ENCODE measurements at regions not wholly inside any gene's neighbourhood (a gene's known extent, or its start where the extent isn't known, plus 50 kb on each side); places are given as distances from the start of the nearest gene placed in this dataset.

DNA sequence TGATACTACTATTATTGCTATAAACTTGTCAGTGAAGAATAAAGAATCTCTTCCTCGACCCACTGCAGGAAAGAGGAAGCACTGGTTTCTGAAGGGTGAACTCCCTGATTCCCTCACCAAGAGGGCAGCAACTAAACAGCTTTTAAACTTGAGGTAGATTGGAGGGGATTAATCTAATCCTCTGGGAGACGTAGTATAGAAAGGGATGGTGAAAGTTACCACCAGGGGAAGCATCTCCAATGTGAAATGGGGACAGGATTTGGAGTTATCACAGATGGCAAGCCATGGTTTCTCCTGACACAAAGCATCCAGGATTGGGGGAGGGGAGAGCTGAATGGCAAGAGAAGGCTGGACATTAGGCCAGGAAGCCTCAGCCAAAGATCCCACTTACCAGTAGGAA is 62.7 kb upstream of the PTPN13 start:
- Histone ChIP-seq H3K4me3 (ENCODE audit: low read depth, low read length) (no peak overlapping the region), H3K27ac (ENCODE audit: insufficient read depth, low read length, poor library complexity, severe bottlenecking) (no peak overlapping the region), H3K27me3 (ENCODE audit: control insufficient read depth, insufficient read depth, low read length) (no peaks in the 10 kb centered on the region), H3K4me1 (ENCODE audit: control insufficient read depth, insufficient read depth, low read length, poor library complexity, severe bottlenecking) (no peaks in the 10 kb centered on the region), H3K9me3 (ENCODE audit: control insufficient read depth in 2 of 2, low read length in 2 of 2) (no peaks in the 10 kb centered on the region), H3K36me3 (ENCODE audit: control insufficient read depth, insufficient read depth, low read length) (no peaks in the 10 kb centered on the region)
- DNase-seq (no peak), ATAC-seq (ENCODE audit: low read depth in 2 of 2) (no peak)
- Mint-ChIP-seq H3K4me1 (no peaks in the 10 kb centered on the region), H3K36me3 (no peaks in the 10 kb centered on the region), H3K9me3 (peaks cover 0 to 2% (median 0%) of the 10 kb centered on the region in 7 donors), H3K27ac (no peak overlapping the region), H3K27me3 (no peaks in the 10 kb centered on the region), H3K4me3 (no peak overlapping the region)

GRCh38 chr4:86532851-86533250 is 61.3 kb upstream of the PTPN13 start:
- no peak for DNase-seq
- H3K27me3 Mint-ChIP-seq, result peaks cover 5% of the 10 kb centered on the region
- no peak overlapping the region for H3K4me3 Mint-ChIP-seq
- H3K27ac Mint-ChIP-seq, result no peak overlapping the region
- Histone ChIP-seq H3K27ac (ENCODE audit: insufficient read depth, low read length, poor library complexity, severe bottlenecking) (no peak overlapping the region), H3K36me3 (ENCODE audit: control insufficient read depth, insufficient read depth, low read length) (no peaks in the 10 kb centered on the region), H3K9me3 (ENCODE audit: control insufficient read depth in 2 of 2, low read length in 2 of 2) (no peaks in the 10 kb centered on the region), H3K4me1 (ENCODE audit: control insufficient read depth, insufficient read depth, low read length, poor library complexity, severe bottlenecking) (no peaks in the 10 kb centered on the region), H3K27me3 (ENCODE audit: control insufficient read depth, insufficient read depth, low read length) (no peaks in the 10 kb centered on the region), H3K4me3 (ENCODE audit: low read depth, low read length) (no peak overlapping the region)
- no peak for ATAC-seq (ENCODE audit: low read depth in 2 of 2)
- no peaks in the 10 kb centered on the region for H3K4me1 Mint-ChIP-seq
- H3K9me3 Mint-ChIP-seq, result peaks cover 0 to 3% (median 0%) of the 10 kb centered on the region in 7 donors
- H3K36me3 Mint-ChIP-seq, result no peaks in the 10 kb centered on the region

DNA sequence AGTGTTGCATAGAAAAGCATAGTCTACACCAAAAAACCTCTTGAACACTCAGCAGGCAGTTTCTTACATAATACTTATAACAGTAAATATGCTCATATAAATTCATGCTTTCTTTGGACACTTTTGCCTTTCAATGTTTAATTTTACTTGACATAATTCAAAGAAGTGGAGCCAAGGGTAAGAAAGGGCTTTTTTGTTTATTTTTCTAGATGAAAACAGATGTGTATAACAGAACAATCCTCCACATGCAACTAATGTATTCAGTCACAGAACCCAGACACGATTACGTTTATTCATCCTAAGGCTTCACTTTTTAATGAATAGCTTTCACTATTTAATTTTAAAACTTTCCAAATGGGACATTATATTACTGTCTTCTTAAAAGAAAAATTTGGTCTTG is 58.0 kb upstream of the PTPN13 start:
- Mint-ChIP-seq H3K4me3 (no peak overlapping the region), H3K27ac (no peak overlapping the region), H3K9me3 (peaks cover 0 to 1% (median 0%) of the 10 kb centered on the region in 7 donors), H3K27me3 (peaks cover 5% of the 10 kb centered on the region), H3K36me3 (no peaks in the 10 kb centered on the region), H3K4me1 (no peaks in the 10 kb centered on the region)
- no peak overlapping the region for H3K27ac ChIP-seq (ENCODE audit: insufficient read depth, low read length, poor library complexity, severe bottlenecking)
- no peaks in the 10 kb centered on the region for H3K4me1 ChIP-seq (ENCODE audit: control insufficient read depth, insufficient read depth, low read length, poor library complexity, severe bottlenecking)
- no peaks in the 10 kb centered on the region for H3K9me3 ChIP-seq (ENCODE audit: control insufficient read depth in 2 of 2, low read length in 2 of 2)
- ATAC-seq (ENCODE audit: low read depth in 2 of 2), result no peak
- no peak for DNase-seq
- H3K36me3 ChIP-seq (ENCODE audit: control insufficient read depth, insufficient read depth, low read length), result no peaks in the 10 kb centered on the region
- H3K27me3 ChIP-seq (ENCODE audit: control insufficient read depth, insufficient read depth, low read length), result no peaks in the 10 kb centered on the region
- H3K4me3 ChIP-seq (ENCODE audit: low read depth, low read length), result no peak overlapping the region

GRCh38 chr4:86542319-86543027 is 51.6 kb upstream of the PTPN13 start:
- ATAC-seq (ENCODE audit: low read depth in 2 of 2), result no peak
- Mint-ChIP-seq H3K27ac (no peak overlapping the region), H3K4me3 (no peak overlapping the region)

DNA sequence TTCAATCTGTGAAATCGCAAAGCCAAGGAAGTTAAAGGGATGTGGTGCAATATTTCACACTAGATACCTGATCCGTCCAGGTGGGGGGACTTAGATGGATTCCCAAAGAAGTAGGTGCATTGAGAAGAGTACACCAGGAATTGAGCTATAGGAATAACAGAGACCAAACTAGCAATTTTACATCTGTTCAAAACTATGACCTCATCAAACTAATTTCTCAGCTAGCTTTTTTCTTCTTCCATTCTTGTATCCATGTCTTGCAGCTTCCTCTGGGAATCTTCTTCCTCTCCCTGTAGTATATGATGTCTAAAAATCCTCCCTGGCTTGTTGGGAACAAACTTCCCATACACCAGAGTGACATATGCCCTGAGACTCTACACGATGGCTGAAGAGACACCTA is 51.0 kb upstream of the PTPN13 start:
- Mint-ChIP-seq H3K4me3 (no peak overlapping the region), H3K36me3 (no peaks in the 10 kb centered on the region), H3K27ac (no peak overlapping the region), H3K4me1 (peaks cover 4 to 17% (median 11%) of the 10 kb centered on the region in 4 donors), H3K27me3 (peaks cover 4% of the 10 kb centered on the region), H3K9me3 (peaks cover 0 to 5% (median 1%) of the 10 kb centered on the region in 7 donors)
- no peak overlapping the region for H3K27ac ChIP-seq (ENCODE audit: insufficient read depth, low read length, poor library complexity, severe bottlenecking)
- DNase-seq (no peak), ATAC-seq (ENCODE audit: low read depth in 2 of 2) (no peak)
- H3K4me3 ChIP-seq (ENCODE audit: low read depth, low read length), result no peak overlapping the region
- no peaks in the 10 kb centered on the region for H3K4me1 ChIP-seq (ENCODE audit: control insufficient read depth, insufficient read depth, low read length, poor library complexity, severe bottlenecking)
- no peaks in the 10 kb centered on the region for H3K27me3 ChIP-seq (ENCODE audit: control insufficient read depth, insufficient read depth, low read length)
- no peaks in the 10 kb centered on the region for H3K9me3 ChIP-seq (ENCODE audit: control insufficient read depth in 2 of 2, low read length in 2 of 2)
- H3K36me3 ChIP-seq (ENCODE audit: control insufficient read depth, insufficient read depth, low read length), result no peaks in the 10 kb centered on the region

More at GRCh38 chr4:86542319-86543027, 51.6 kb upstream of the PTPN13 start:
- Histone ChIP-seq H3K9me3 (ENCODE audit: control insufficient read depth in 2 of 2, low read length in 2 of 2) (no peaks in the 10 kb centered on the region), H3K36me3 (ENCODE audit: control insufficient read depth, insufficient read depth, low read length) (no peaks in the 10 kb centered on the region), H3K4me3 (ENCODE audit: low read depth, low read length) (no peak overlapping the region), H3K27ac (ENCODE audit: insufficient read depth, low read length, poor library complexity, severe bottlenecking) (no peak overlapping the region), H3K4me1 (ENCODE audit: control insufficient read depth, insufficient read depth, low read length, poor library complexity, severe bottlenecking) (no peaks in the 10 kb centered on the region), H3K27me3 (ENCODE audit: control insufficient read depth, insufficient read depth, low read length) (no peaks in the 10 kb centered on the region)
- H3K9me3 Mint-ChIP-seq, result peaks cover 0 to 5% (median 1%) of the 10 kb centered on the region in 7 donors
- H3K4me1 Mint-ChIP-seq, result peaks cover 4 to 17% (median 11%) of the 10 kb centered on the region in 4 donors
- no peak for DNase-seq
- no peaks in the 10 kb centered on the region for H3K36me3 Mint-ChIP-seq
- peaks cover 4% of the 10 kb centered on the region for H3K27me3 Mint-ChIP-seq

DNA sequence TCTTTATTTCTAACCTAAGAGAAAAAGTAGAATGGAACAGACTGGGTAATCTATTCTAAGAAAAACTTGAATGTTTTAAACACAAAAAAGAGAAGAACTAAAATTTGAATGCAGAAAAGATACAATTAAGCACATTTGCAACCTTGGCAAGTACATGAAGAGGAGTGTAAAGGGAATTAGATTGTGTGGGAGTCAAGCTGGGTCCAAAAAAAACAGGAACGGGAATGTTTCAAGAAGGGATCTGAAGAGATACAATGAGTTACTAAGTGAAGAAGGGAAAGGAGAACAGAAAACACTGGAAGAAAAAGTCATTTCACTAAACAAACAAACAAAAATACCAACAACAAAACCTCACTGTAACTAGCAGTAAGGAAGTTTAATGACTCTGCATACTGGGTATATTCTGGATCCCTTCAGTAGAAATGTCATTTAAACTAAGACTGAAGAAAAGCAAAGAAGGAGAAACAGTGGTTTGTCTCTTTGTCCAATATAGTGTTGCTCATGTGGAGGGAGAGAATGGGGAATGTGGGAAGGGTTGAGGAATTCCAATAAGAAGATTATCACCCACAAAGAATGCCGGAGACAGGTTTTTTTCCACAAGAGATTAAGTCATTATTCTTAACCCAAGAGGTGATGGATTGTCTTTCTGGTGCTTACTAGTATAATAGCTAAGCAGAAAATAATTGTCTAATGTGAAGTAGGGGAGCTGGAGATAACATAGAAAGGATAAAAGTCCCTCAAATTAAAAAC is 50.4 kb upstream of the PTPN13 start:
- Histone ChIP-seq H3K4me1 (ENCODE audit: control insufficient read depth, insufficient read depth, low read length, poor library complexity, severe bottlenecking) (no peaks in the 10 kb centered on the region), H3K4me3 (ENCODE audit: low read depth, low read length) (no peak overlapping the region), H3K27me3 (ENCODE audit: control insufficient read depth, insufficient read depth, low read length) (no peaks in the 10 kb centered on the region), H3K27ac (ENCODE audit: insufficient read depth, low read length, poor library complexity, severe bottlenecking) (no peak overlapping the region), H3K36me3 (ENCODE audit: control insufficient read depth, insufficient read depth, low read length) (no peaks in the 10 kb centered on the region), H3K9me3 (ENCODE audit: control insufficient read depth in 2 of 2, low read length in 2 of 2) (no peaks in the 10 kb centered on the region)
- Mint-ChIP-seq H3K27me3 (peaks cover 4% of the 10 kb centered on the region), H3K36me3 (no peaks in the 10 kb centered on the region), H3K9me3 (peaks cover 0 to 5% (median 1%) of the 10 kb centered on the region in 7 donors), H3K4me3 (no peak overlapping the region), H3K4me1 (peaks cover 4 to 17% (median 11%) of the 10 kb centered on the region in 4 donors), H3K27ac (peak overlapping the region in 1 of 3 donors; percentile 60)
- ATAC-seq (ENCODE audit: low read depth in 2 of 2), result no peak
- DNase-seq, result no peak

DNA sequence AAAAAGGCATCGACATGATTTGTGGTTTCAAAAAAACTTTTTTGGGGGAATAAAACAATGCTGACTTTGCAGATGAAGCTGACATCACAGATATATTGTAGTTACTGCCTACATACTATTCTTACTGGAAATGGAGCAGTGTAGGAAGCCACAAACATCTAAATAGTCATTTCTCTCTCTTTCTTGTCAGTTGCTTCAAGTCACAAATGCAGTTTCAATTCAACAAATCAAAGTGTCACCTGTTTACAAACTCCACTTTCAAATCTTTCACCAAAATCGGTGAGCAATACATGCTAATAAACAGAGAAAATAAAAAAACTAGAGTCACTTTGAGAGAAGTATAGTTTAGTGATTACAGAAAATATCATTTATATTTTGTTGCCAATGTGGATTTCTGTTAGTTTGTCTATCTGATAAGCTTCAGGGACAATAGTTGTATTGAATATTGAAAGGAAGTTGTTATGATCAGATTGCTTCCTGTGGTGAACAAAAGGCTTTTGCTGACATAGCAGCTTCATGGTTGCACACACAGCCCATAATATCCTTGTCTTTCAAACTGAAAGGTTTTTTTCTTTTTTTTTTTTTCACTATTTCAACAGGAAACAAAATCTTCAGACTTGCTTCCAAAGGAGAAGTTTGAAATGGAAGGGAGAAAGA is 49.7 kb upstream of the PTPN13 start:
- H3K27me3 ChIP-seq (ENCODE audit: control insufficient read depth, insufficient read depth, low read length), result no peaks in the 10 kb centered on the region
- DNase-seq (peak in 2 of 3 donors; percentile 19 to 21), ATAC-seq (ENCODE audit: low read depth in 2 of 2) (no peak)
- peak overlapping the region; percentile 21 for H3K4me3 ChIP-seq (ENCODE audit: low read depth, low read length)
- no peaks in the 10 kb centered on the region for H3K9me3 ChIP-seq (ENCODE audit: control insufficient read depth in 2 of 2, low read length in 2 of 2)
- H3K27ac Mint-ChIP-seq, result peak overlapping the region; percentile 4 to 83 (median 60)
- H3K27me3 Mint-ChIP-seq, result peaks cover 4% of the 10 kb centered on the region
- peak overlapping the region in 1 of 4 donors; percentile 44 for H3K4me3 Mint-ChIP-seq
- no peaks in the 10 kb centered on the region for H3K36me3 ChIP-seq (ENCODE audit: control insufficient read depth, insufficient read depth, low read length)
- no peaks in the 10 kb centered on the region for H3K4me1 ChIP-seq (ENCODE audit: control insufficient read depth, insufficient read depth, low read length, poor library complexity, severe bottlenecking)
- peak overlapping the region; percentile 10 for H3K27ac ChIP-seq (ENCODE audit: insufficient read depth, low read length, poor library complexity, severe bottlenecking)
- peaks cover 0 to 5% (median 1%) of the 10 kb centered on the region in 7 donors for H3K9me3 Mint-ChIP-seq
- H3K4me1 Mint-ChIP-seq, result peaks cover 4 to 17% (median 11%) of the 10 kb centered on the region in 4 donors
- H3K36me3 Mint-ChIP-seq, result no peaks in the 10 kb centered on the region
